Activated naive CD8-positive, alpha-beta T cell treated with anti-CD3 and anti-CD28 coated beads, Interleukin-2, amount 10 ng/mL, durations not matched to agents 7 days and 5 days (primary cell): ENCODE measurements at regions not wholly inside any gene's neighbourhood (a gene's known extent, or its start where the extent isn't known, plus 50 kb on each side); places are given as distances from the start of the nearest gene placed in this dataset.

Experiments
- ATAC-seq: fragments of 150-1000 bp; cut with Tn5 transposase; one replicate; pipeline ENCODE4 v1.10.0; 2021; ENCODE audit warnings: low read depth, moderate library complexity
- POLR2A ChIA-PET: fragments of 350-600 bp; sonication (Branson Sonifier 250); formaldehyde crosslinking; loops from one replicate; lab custom pipeline; 2021; ENCODE audit warnings: antibody characterized with exemption; lab: Charles Lee
- DNase-seq: peaks from one replicate; pipeline ENCODE4 v3.0.0; 2021
- H3K27ac Mint-ChIP-seq: one replicate; pipeline ENCODE4 v1.8.0; 2022; ENCODE audit warnings: mild to moderate bottlenecking, mixed read lengths
- H3K27me3 Mint-ChIP-seq: one replicate; pipeline ENCODE4 v1.8.0; 2022; ENCODE audit warnings: mild to moderate bottlenecking, moderate library complexity, mixed read lengths
- H3K36me3 Mint-ChIP-seq: one replicate; pipeline ENCODE4 v1.8.0; 2021; ENCODE audit warnings: mild to moderate bottlenecking, mixed read lengths
- H3K4me1 Mint-ChIP-seq: one replicate; pipeline ENCODE4 v1.8.0; 2021; ENCODE audit warnings: mixed read lengths
- H3K4me3 Mint-ChIP-seq: one replicate; pipeline ENCODE4 v1.8.0; 2022; ENCODE audit warnings: mild to moderate bottlenecking, moderate library complexity, mixed read lengths
- H3K9me3 Mint-ChIP-seq: one replicate; pipeline ENCODE4 v1.8.0; 2021; ENCODE audit warnings: mixed read lengths

GRCh38 chr14:36021591-36022320, 154.8 kb downstream of the PTCSC3 start:
- POLR2A ChIA-PET: interaction anchor here (0.6 kb wide), 1 partner anchor 768 kb away, joined by 3 read pairs; no protein-coding TSS in a partner anchor
- Mint-ChIP-seq H3K4me3 (no peak overlapping the region), H3K27me3 (no peaks in the 10 kb centered on the region), H3K9me3 (no peaks in the 10 kb centered on the region), H3K4me1 (peaks cover 2% of the 10 kb centered on the region), H3K36me3 (no peaks in the 10 kb centered on the region), H3K27ac (no peak overlapping the region)
- no peak for DNase-seq
- ATAC-seq: no peak

DNA sequence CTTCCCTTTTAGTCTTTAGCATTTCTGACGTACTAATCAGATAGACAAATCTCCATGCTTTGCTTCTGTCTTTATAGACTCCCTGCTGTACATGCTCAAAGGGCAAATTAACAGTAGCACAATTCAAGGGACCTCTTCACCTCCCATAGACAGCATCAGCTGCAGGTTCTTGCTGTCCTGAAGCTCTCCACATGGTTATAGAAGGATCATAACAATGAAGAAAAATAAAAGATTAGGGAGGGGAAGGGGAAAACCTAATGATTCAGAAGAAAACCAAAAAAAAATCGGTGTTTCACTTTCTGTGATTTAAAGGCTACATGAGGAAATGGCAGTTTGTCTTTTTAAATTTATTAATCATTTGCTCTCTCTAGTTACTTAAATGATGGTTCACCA, 155.5 kb downstream of the PTCSC3 start:
- Mint-ChIP-seq H3K27ac (no peak overlapping the region), H3K9me3 (no peaks in the 10 kb centered on the region), H3K4me1 (peaks cover 2% of the 10 kb centered on the region), H3K27me3 (no peaks in the 10 kb centered on the region), H3K36me3 (no peaks in the 10 kb centered on the region), H3K4me3 (no peak overlapping the region)
- ATAC-seq (no peak), DNase-seq (no peak)
- POLR2A ChIA-PET: interaction anchor here (1.2 kb wide), 1 partner anchor 139 kb away, joined by 4 read pairs; no protein-coding TSS in a partner anchor

- POLR2A ChIA-PET: interaction anchor here (1.2 kb wide), 1 partner anchor 139 kb away, joined by 4 read pairs; no protein-coding TSS in a partner anchor
- ATAC-seq (no peak), DNase-seq (no peak)
- peaks cover 2% of the 10 kb centered on the region for H3K4me1 Mint-ChIP-seq
- H3K27me3 Mint-ChIP-seq: no peaks in the 10 kb centered on the region
- H3K4me3 Mint-ChIP-seq: no peak overlapping the region
- H3K9me3 Mint-ChIP-seq: no peaks in the 10 kb centered on the region
- no peak overlapping the region for H3K27ac Mint-ChIP-seq
- no peaks in the 10 kb centered on the region for H3K36me3 Mint-ChIP-seq
These were observed 156.1 kb downstream of the PTCSC3 start for GRCh38 chr14:36020120-36021029.

DNA sequence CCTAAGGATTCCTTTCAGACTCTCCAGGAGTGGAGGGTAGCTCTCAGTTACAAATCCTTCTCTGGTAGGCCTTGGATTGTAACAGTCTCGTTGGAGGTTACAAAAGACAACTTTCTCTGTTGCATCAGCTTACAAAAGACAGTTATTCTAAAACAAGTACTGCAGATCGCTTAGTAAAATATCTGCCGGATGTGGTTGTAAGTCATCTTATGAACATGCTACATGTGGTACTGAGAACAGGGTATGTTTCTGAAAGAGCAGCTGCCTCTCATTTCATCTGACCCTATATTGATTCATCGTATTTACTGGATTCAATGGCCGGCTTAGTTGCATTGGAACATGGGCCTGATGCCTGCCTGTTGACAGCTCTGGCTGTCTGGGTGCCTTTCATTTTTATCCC, 157.4 kb downstream of the PTCSC3 start:
- POLR2A ChIA-PET: interaction anchor here (0.5 kb wide), 1 partner anchor 503 kb away, joined by 3 read pairs; no protein-coding TSS in a partner anchor
- Mint-ChIP-seq H3K4me1 (peaks cover 2% of the 10 kb centered on the region), H3K36me3 (no peaks in the 10 kb centered on the region), H3K27ac (no peak overlapping the region), H3K9me3 (no peaks in the 10 kb centered on the region), H3K4me3 (no peak overlapping the region), H3K27me3 (no peaks in the 10 kb centered on the region)
- ATAC-seq (no peak), DNase-seq (no peak)

GRCh38 chr14:36014236-36014635, 162.3 kb downstream of the PTCSC3 start:
- Mint-ChIP-seq H3K4me3 (no peak overlapping the region), H3K36me3 (no peaks in the 10 kb centered on the region), H3K9me3 (no peaks in the 10 kb centered on the region), H3K4me1 (no peaks in the 10 kb centered on the region), H3K27ac (no peak overlapping the region), H3K27me3 (peaks cover 13% of the 10 kb centered on the region)
- DNase-seq: no peak
- POLR2A ChIA-PET: no interaction called here
- no peak for ATAC-seq

DNA sequence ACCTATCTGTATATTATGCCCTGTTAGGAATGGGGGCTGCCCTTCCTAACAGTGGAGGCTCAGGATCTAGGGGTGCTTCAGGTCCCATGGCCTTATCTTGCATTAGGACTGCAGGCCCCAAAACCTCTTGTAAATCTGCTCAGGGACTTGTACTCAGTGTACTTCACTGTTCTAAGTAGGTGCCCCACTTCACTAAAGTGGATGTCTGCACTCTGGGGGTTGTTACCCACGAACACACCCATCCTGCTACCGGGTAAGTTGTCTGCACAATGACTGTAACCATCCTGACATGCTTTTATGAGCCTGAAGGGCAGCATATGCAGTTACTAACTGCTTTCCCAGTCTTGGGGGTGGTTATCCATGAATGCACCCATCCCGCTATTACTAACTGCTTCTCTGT, 163.0 kb downstream of the PTCSC3 start:
- POLR2A ChIA-PET: no interaction called here
- Mint-ChIP-seq H3K4me1 (no peaks in the 10 kb centered on the region), H3K4me3 (no peak overlapping the region), H3K36me3 (no peaks in the 10 kb centered on the region), H3K27ac (no peak overlapping the region), H3K9me3 (no peaks in the 10 kb centered on the region), H3K27me3 (peaks cover 13% of the 10 kb centered on the region)
- DNase-seq (no peak), ATAC-seq (no peak)

- H3K4me1 Mint-ChIP-seq: no peaks in the 10 kb centered on the region
- no peaks in the 10 kb centered on the region for H3K36me3 Mint-ChIP-seq
- peaks cover 13% of the 10 kb centered on the region for H3K27me3 Mint-ChIP-seq
- POLR2A ChIA-PET: no interaction called here
- H3K9me3 Mint-ChIP-seq: no peaks in the 10 kb centered on the region
- no peak for ATAC-seq
- no peak for DNase-seq
- no peak overlapping the region for H3K27ac Mint-ChIP-seq
- no peak overlapping the region for H3K4me3 Mint-ChIP-seq
These were observed 163.9 kb downstream of the PTCSC3 start for GRCh38 chr14:36012621-36013020.

- no peak for DNase-seq
- POLR2A ChIA-PET: no interaction called here
- ATAC-seq: no peak
- Mint-ChIP-seq H3K9me3 (no peaks in the 10 kb centered on the region), H3K27ac (no peak overlapping the region), H3K4me1 (no peaks in the 10 kb centered on the region), H3K36me3 (no peaks in the 10 kb centered on the region), H3K27me3 (peaks cover 13% of the 10 kb centered on the region), H3K4me3 (no peak overlapping the region)
These were observed 166.9 kb downstream of the PTCSC3 start for GRCh38 chr14:36009643-36010042.

DNA sequence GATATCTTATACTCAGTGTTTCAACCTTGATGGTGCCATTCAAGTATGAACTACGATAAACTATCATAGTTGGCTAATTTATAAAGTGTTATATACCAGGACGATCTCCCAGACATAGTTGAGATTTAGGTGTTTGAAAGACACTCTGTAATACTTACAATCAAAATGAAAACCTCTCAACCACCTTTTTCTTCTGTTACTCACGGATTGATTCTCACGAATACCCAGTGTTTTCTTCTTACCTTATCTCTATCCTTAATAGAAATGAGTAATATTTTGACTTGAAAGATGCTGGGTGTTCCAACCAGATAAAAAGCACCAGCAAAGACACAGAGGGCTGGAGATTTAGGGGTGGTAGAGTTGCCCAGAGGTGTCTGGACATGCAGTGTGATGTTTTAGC, 169.9 kb downstream of the PTCSC3 start:
- DNase-seq (no peak), ATAC-seq (no peak)
- POLR2A ChIA-PET: no interaction called here
- Mint-ChIP-seq H3K36me3 (no peaks in the 10 kb centered on the region), H3K4me3 (no peak overlapping the region), H3K4me1 (no peaks in the 10 kb centered on the region), H3K9me3 (no peaks in the 10 kb centered on the region), H3K27me3 (peaks cover 13% of the 10 kb centered on the region), H3K27ac (no peak overlapping the region)

GRCh38 chr14:36005670-36006069, 170.9 kb downstream of the PTCSC3 start:
- ATAC-seq (no peak), DNase-seq (no peak)
- Mint-ChIP-seq H3K4me3 (no peak overlapping the region), H3K27me3 (peaks cover 7% of the 10 kb centered on the region), H3K27ac (no peak overlapping the region), H3K9me3 (no peaks in the 10 kb centered on the region), H3K4me1 (no peaks in the 10 kb centered on the region), H3K36me3 (no peaks in the 10 kb centered on the region)
- POLR2A ChIA-PET: no interaction called here

DNA sequence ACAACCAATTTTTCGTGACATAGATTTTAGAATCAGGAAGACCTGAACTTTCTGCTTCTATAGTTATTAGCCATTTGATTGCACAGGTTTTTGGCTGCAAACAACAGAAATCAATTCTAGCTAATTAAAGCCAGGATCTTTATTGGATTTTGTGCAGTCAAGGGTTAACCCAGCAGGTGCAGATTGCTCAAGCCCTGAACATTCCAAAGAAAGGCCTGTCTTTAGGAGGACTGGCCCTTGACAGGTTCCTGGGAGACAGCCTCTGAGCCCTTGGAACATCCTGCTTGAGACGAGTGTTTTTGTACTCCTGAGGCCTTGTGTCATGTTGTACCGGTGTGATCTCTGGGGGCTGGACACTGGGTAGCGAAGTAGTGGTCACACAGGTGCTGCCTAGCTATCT, 174.6 kb downstream of the PTCSC3 start:
- H3K27ac Mint-ChIP-seq: no peak overlapping the region
- ATAC-seq: no peak
- H3K4me3 Mint-ChIP-seq: no peak overlapping the region
- H3K36me3 Mint-ChIP-seq: no peaks in the 10 kb centered on the region
- no peak for DNase-seq
- H3K9me3 Mint-ChIP-seq: no peaks in the 10 kb centered on the region
- H3K27me3 Mint-ChIP-seq: peaks cover 4% of the 10 kb centered on the region
- no peaks in the 10 kb centered on the region for H3K4me1 Mint-ChIP-seq
- POLR2A ChIA-PET: no interaction called here

- H3K4me1 Mint-ChIP-seq: no peaks in the 10 kb centered on the region
- peaks cover 4% of the 10 kb centered on the region for H3K27me3 Mint-ChIP-seq
- no peaks in the 10 kb centered on the region for H3K36me3 Mint-ChIP-seq
- no peak for ATAC-seq
- no peak for DNase-seq
- POLR2A ChIA-PET: no interaction called here
- H3K27ac Mint-ChIP-seq: no peak overlapping the region
- no peak overlapping the region for H3K4me3 Mint-ChIP-seq
- no peaks in the 10 kb centered on the region for H3K9me3 Mint-ChIP-seq
These were observed 173.2 kb downstream of the BRMS1L start for GRCh38 chr14:35999294-35999693.

DNA sequence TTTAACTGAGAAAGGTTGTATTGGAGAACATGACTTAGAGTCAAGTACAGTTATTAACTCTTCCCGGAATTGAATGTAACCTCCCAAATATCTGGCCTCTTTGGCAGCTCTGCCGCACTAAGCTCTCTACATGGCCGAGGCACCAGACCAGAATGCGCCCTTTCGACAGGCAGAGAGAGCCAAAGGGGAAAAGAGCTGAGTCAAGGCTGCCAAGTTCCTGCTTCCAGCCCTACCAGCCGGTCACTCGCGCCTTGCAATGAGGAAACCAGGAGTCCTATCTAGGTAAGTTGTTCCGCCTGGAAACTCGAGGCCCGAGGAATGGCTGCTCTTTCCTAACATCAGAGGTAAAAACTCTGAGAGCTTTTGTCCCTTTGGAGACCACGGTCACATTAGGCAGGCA, 172.2 kb downstream of the BRMS1L start:
- POLR2A ChIA-PET: no interaction called here
- Mint-ChIP-seq H3K36me3 (no peaks in the 10 kb centered on the region), H3K27ac (no peak overlapping the region), H3K27me3 (peaks cover 4% of the 10 kb centered on the region), H3K4me3 (no peak overlapping the region), H3K9me3 (no peaks in the 10 kb centered on the region), H3K4me1 (no peaks in the 10 kb centered on the region)
- no peak for ATAC-seq
- no peak for DNase-seq

DNA sequence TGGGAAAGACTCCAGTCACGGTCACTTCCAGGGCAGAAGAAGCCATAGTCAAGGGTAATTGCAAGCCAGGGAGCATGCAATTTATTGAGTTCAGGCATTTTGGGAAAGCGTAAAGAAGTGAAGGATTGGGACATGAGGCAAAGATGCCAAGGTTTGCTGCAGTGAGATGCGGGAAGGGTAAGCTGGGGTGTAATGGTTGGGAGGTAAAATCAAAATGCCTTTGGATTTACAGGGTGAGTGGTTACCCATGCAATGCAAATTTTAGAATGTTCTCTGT, 167.5 kb downstream of the BRMS1L start:
- H3K9me3 Mint-ChIP-seq: no peaks in the 10 kb centered on the region
- H3K36me3 Mint-ChIP-seq: no peaks in the 10 kb centered on the region
- no peak overlapping the region for H3K4me3 Mint-ChIP-seq
- H3K4me1 Mint-ChIP-seq: peaks cover 4% of the 10 kb centered on the region
- H3K27me3 Mint-ChIP-seq: no peaks in the 10 kb centered on the region
- no peak overlapping the region for H3K27ac Mint-ChIP-seq
- DNase-seq (no peak), ATAC-seq (no peak)
- POLR2A ChIA-PET: no interaction called here
